ENCODE measurements at regions not wholly inside any gene's neighbourhood (a gene's known extent, or its start where the extent isn't known, plus 50 kb on each side); places are given as distances from the start of the nearest gene placed in this dataset.

- no peaks in the 10 kb centered on the region for H3K4me1 Mint-ChIP-seq
- no peaks in the 10 kb centered on the region for H3K9me3 Mint-ChIP-seq
- ATAC-seq (no peak), DNase-seq (ENCODE audit: low spot score in 2 of 2) (no peak)
- no peaks in the 10 kb centered on the region for H3K36me3 Mint-ChIP-seq
- no peak overlapping the region for H3K27ac Mint-ChIP-seq
- H3K4me3 Mint-ChIP-seq: no peak overlapping the region
Measured at GRCh38 chr1:69228501-69228900, 339.2 kb upstream of the LRRC7 start.

GRCh38 chr1:69230208-69230607 is 337.5 kb upstream of the LRRC7 start:
- Mint-ChIP-seq H3K9me3 (peaks cover 10% of the 10 kb centered on the region), H3K4me3 (no peak overlapping the region), H3K27ac (no peak overlapping the region), H3K4me1 (no peaks in the 10 kb centered on the region), H3K36me3 (no peaks in the 10 kb centered on the region)
- ATAC-seq (no peak), DNase-seq (ENCODE audit: low spot score in 2 of 2) (no peak)

GRCh38 chr1:69233463-69233862 is 334.3 kb upstream of the LRRC7 start:
- no peaks in the 10 kb centered on the region for H3K36me3 Mint-ChIP-seq
- H3K9me3 Mint-ChIP-seq: peaks cover 24% of the 10 kb centered on the region
- no peak for DNase-seq (ENCODE audit: low spot score in 2 of 2)
- H3K4me3 Mint-ChIP-seq: no peak overlapping the region
- H3K4me1 Mint-ChIP-seq: no peaks in the 10 kb centered on the region
- no peak overlapping the region for H3K27ac Mint-ChIP-seq
- ATAC-seq: no peak

- ATAC-seq (no peak), DNase-seq (ENCODE audit: low spot score in 2 of 2) (no peak)
- peaks cover 13% of the 10 kb centered on the region for H3K9me3 Mint-ChIP-seq
- H3K4me1 Mint-ChIP-seq: no peaks in the 10 kb centered on the region
- no peak overlapping the region for H3K27ac Mint-ChIP-seq
- H3K4me3 Mint-ChIP-seq: no peak overlapping the region
- H3K36me3 Mint-ChIP-seq: no peaks in the 10 kb centered on the region
Measured at GRCh38 chr1:69244211-69244610, 323.5 kb upstream of the LRRC7 start.

GRCh38 chr1:69246109-69246508 is 321.6 kb upstream of the LRRC7 start:
- Mint-ChIP-seq H3K4me1 (no peaks in the 10 kb centered on the region), H3K27ac (no peak overlapping the region), H3K36me3 (no peaks in the 10 kb centered on the region), H3K4me3 (no peak overlapping the region), H3K9me3 (peaks cover 14% of the 10 kb centered on the region)
- DNase-seq (ENCODE audit: low spot score in 2 of 2) (no peak), ATAC-seq (no peak)

- H3K9me3 Mint-ChIP-seq: peaks cover 11% of the 10 kb centered on the region
- ATAC-seq (no peak), DNase-seq (ENCODE audit: low spot score in 2 of 2) (no peak)
- no peaks in the 10 kb centered on the region for H3K36me3 Mint-ChIP-seq
- no peaks in the 10 kb centered on the region for H3K4me1 Mint-ChIP-seq
- no peak overlapping the region for H3K27ac Mint-ChIP-seq
- no peak overlapping the region for H3K4me3 Mint-ChIP-seq
Measured at GRCh38 chr1:69246710-69247109, 321.0 kb upstream of the LRRC7 start.

- Mint-ChIP-seq H3K36me3 (no peaks in the 10 kb centered on the region), H3K4me3 (no peak overlapping the region), H3K4me1 (no peaks in the 10 kb centered on the region), H3K9me3 (peaks cover 12% of the 10 kb centered on the region), H3K27ac (no peak overlapping the region)
- DNase-seq (ENCODE audit: low spot score in 2 of 2): no peak
- ATAC-seq: no peak
Measured at GRCh38 chr1:69252696-69253095, 315.0 kb upstream of the LRRC7 start.

GRCh38 chr1:69256036-69256435 is 311.7 kb upstream of the LRRC7 start:
- Mint-ChIP-seq H3K4me1 (no peaks in the 10 kb centered on the region), H3K9me3 (peaks cover 6% of the 10 kb centered on the region), H3K36me3 (no peaks in the 10 kb centered on the region), H3K27ac (no peak overlapping the region), H3K4me3 (no peak overlapping the region)
- DNase-seq (ENCODE audit: low spot score in 2 of 2) (no peak), ATAC-seq (no peak)

GRCh38 chr1:69258842-69259241 is 308.9 kb upstream of the LRRC7 start:
- ATAC-seq (no peak), DNase-seq (ENCODE audit: low spot score in 2 of 2) (no peak)
- Mint-ChIP-seq H3K4me3 (no peak overlapping the region), H3K9me3 (peaks cover 14% of the 10 kb centered on the region), H3K4me1 (no peaks in the 10 kb centered on the region), H3K27ac (no peak overlapping the region), H3K36me3 (no peaks in the 10 kb centered on the region)

- DNase-seq (ENCODE audit: low spot score in 2 of 2) (no peak), ATAC-seq (no peak)
Measured at GRCh38 chr1:69263921-69264391, 303.8 kb upstream of the LRRC7 start.

GRCh38 chr1:69269491-69269890 is 298.2 kb upstream of the LRRC7 start:
- H3K4me1 Mint-ChIP-seq: no peaks in the 10 kb centered on the region
- peaks cover 18% of the 10 kb centered on the region for H3K9me3 Mint-ChIP-seq
- DNase-seq (ENCODE audit: low spot score in 2 of 2): no peak
- no peaks in the 10 kb centered on the region for H3K36me3 Mint-ChIP-seq
- no peak overlapping the region for H3K4me3 Mint-ChIP-seq
- H3K27ac Mint-ChIP-seq: no peak overlapping the region
- ATAC-seq: no peak

More at GRCh38 chr1:69263921-69264391, 303.8 kb upstream of the LRRC7 start:
- H3K9me3 Mint-ChIP-seq: peaks cover 19% of the 10 kb centered on the region
- no peaks in the 10 kb centered on the region for H3K4me1 Mint-ChIP-seq
- H3K36me3 Mint-ChIP-seq: no peaks in the 10 kb centered on the region
- H3K4me3 Mint-ChIP-seq: no peak overlapping the region
- H3K27ac Mint-ChIP-seq: no peak overlapping the region

GRCh38 chr1:69271587-69272125 is 296.1 kb upstream of the LRRC7 start:
- Mint-ChIP-seq H3K4me1 (no peaks in the 10 kb centered on the region), H3K4me3 (no peak overlapping the region), H3K36me3 (no peaks in the 10 kb centered on the region), H3K9me3 (peaks cover 28% of the 10 kb centered on the region), H3K27ac (no peak overlapping the region)
- no peak for DNase-seq (ENCODE audit: low spot score in 2 of 2)
- ATAC-seq: no peak

- H3K27ac Mint-ChIP-seq: no peak overlapping the region
- no peaks in the 10 kb centered on the region for H3K4me1 Mint-ChIP-seq
- DNase-seq (ENCODE audit: low spot score in 2 of 2) (no peak), ATAC-seq (no peak)
- H3K4me3 Mint-ChIP-seq: no peak overlapping the region
- no peaks in the 10 kb centered on the region for H3K36me3 Mint-ChIP-seq
- H3K9me3 Mint-ChIP-seq: peaks cover 27% of the 10 kb centered on the region
Measured at GRCh38 chr1:69272684-69273083, 295.0 kb upstream of the LRRC7 start.

- Mint-ChIP-seq H3K4me1 (no peaks in the 10 kb centered on the region), H3K27ac (no peak overlapping the region), H3K36me3 (no peaks in the 10 kb centered on the region), H3K9me3 (peaks cover 27% of the 10 kb centered on the region), H3K4me3 (no peak overlapping the region)
- ATAC-seq (no peak), DNase-seq (ENCODE audit: low spot score in 2 of 2) (no peak)
Measured at GRCh38 chr1:69278923-69279322, 288.8 kb upstream of the LRRC7 start.

- ATAC-seq: no peak
- Mint-ChIP-seq H3K4me1 (no peaks in the 10 kb centered on the region), H3K9me3 (peaks cover 17% of the 10 kb centered on the region), H3K36me3 (no peaks in the 10 kb centered on the region), H3K4me3 (no peak overlapping the region), H3K27ac (no peak overlapping the region)
- DNase-seq (ENCODE audit: low spot score in 2 of 2): no peak
Measured at GRCh38 chr1:69283516-69283915, 284.2 kb upstream of the LRRC7 start.

GRCh38 chr1:69284508-69284907 is 283.2 kb upstream of the LRRC7 start:
- ATAC-seq (no peak), DNase-seq (ENCODE audit: low spot score in 2 of 2) (no peak)
- Mint-ChIP-seq H3K27ac (no peak overlapping the region), H3K9me3 (peaks cover 14% of the 10 kb centered on the region), H3K4me3 (no peak overlapping the region), H3K4me1 (no peaks in the 10 kb centered on the region), H3K36me3 (no peaks in the 10 kb centered on the region)

- ATAC-seq (no peak), DNase-seq (ENCODE audit: low spot score in 2 of 2) (no peak)
- Mint-ChIP-seq H3K36me3 (no peaks in the 10 kb centered on the region), H3K4me1 (no peaks in the 10 kb centered on the region), H3K27ac (no peak overlapping the region), H3K9me3 (peaks cover 8% of the 10 kb centered on the region), H3K4me3 (no peak overlapping the region)
Measured at GRCh38 chr1:69288416-69288815, 279.3 kb upstream of the LRRC7 start.

Data from stimulated activated effector memory CD8-positive, alpha-beta T cell treated with anti-CD3 and anti-CD28 coated beads, Interleukin-12 subunit alpha, Interleukin-12 subunit beta, amount 100 ng/mL, for 72 hours (primary cell).